GM19239 (cell line): ENCODE measurements at regions not wholly inside any gene's neighbourhood (a gene's known extent, or its start where the extent isn't known, plus 50 kb on each side); places are given as distances from the start of the nearest gene placed in this dataset.
"Not testable (repeated sequence)": the region's sequence is repeated elsewhere in the genome, so short reads cannot be mapped to it uniquely, and the experiment has no call there.

ENCODE experiments used
- DNase-seq: peaks from one replicate; pipeline ENCODE4 v3.0.0; 2011; ENCODE audit warnings: low spot score; ENCODE audit not compliant: insufficient read length
- FAIRE-seq: peaks from 2 replicates; lab custom pipeline; 2011; peaks lifted over from hg19 to GRCh38; lab: Jason Lieb, UNC

GRCh38 chr7:34371922-34372321 is 286.1 kb upstream of the NPSR1 start:
- FAIRE-seq = no peak

DNA sequence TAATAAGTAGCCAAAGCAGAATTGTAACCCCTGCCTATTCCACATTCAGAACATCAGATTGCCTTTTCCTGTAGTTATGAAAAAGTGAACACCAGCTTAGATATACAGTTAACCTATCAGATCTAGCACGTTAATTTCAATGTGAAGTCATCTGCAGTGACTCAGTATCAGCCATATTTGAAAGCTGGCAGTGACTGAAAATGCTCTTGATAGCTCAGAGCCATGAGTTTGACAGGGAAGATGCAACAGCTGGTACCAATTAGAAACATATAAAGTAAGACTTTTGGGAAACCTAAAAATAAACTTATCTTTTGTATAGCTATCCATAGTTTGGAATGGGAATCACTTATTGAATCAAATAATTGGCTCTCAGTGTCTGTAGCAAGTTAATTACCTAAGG is 284.1 kb upstream of the NPSR1 start:
- DNase-seq = no peak

More at GRCh38 chr7:34371922-34372321, 286.1 kb upstream of the NPSR1 start:
- no peak for DNase-seq

DNA sequence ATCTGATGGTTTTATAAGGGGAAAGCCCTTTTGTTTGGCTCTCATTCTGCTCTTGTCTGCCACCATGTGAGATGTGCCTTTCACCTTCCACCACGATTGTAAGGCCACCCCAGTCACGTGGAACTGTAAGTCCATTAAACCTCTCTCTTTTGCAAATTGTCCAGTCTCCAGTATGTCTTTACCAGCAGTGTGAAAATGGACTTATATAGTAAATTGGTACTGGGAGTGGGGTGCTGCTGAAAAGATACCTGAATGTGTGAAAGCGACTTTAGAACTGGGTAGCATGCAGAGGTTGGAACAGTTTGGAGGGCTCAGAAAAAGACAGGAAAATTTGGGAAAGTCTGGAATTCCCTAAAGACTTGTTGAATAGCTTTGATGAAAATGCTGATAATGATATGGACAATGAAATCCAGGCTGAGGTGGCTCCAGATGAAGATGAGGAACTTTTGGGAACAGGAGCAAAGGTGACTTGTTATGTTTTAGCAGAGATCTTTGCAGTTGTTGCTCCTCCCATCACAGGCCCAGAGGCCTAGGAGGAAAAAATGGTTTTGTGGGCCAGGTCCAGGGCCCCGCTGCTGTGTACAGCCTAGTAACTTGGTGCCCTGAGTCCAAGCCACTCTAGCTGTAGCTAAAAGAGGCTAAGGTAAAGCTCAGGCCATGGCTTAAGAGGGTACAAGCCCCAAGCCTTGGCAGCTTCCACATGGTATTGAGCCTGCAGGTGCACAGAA is 275.7 kb upstream of the NPSR1 start:
- DNase-seq (no peak), FAIRE-seq (no peak)

More for the DNA sequence above, 284.1 kb upstream of the NPSR1 start:
- FAIRE-seq = no peak

DNA sequence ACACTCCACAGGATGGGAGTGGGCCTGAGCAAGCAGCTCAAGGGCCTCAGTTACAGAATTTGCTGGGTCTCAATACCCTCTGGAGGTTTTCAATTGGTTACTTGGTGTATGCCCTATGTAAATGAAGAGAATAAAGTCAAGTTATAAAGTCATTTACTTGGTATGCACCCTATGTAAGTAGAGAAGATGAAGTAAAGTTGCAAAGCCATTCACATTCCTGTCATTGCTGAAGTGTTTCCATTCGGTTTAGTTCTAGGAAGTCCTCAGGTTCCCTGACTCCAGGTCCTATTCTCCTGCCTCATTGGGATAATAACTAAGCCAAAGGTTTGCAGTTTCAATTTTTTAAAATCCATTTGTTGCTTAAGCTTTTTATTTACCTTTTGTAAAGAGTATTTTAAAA is 272.6 kb upstream of the NPSR1 start:
- DNase-seq (no peak), FAIRE-seq (no peak)

DNA sequence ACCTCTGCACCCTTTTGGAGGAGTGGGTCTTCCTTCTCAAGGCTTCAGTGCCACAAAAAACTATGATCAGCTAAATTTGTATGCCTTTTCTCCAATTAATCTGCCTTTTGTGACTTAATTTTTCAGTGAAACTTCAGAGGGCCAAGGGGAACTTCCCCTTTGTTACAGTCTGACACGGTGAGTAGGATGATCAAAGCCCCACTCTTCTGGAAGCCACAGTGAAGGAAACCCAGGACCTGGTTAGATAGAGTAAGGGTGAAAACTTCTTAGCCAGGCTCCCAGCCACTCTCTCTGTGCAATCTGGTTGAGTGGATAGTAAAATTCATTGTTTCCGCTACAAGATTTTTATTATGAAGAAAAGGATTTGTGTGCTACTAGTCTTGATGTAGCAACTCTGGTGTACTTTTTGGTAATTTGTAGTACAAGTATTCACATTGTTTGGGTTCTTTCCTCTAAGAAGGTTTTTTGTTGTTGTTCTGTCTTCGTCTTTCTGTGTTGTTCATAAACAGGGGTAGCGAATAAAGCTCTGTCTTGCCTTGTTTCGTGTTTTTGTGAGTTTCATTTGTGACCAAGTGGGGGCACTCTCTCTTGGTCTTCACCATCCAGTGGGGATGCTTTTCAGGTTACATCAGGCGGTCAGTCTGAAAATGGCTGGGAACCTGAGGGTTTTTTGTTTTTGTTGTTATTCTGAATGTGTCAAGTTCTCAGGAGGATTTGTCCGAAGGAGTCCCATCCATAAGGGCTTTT is 268.5 kb upstream of the NPSR1 start:
- no peak for FAIRE-seq
- DNase-seq = no peak

DNA sequence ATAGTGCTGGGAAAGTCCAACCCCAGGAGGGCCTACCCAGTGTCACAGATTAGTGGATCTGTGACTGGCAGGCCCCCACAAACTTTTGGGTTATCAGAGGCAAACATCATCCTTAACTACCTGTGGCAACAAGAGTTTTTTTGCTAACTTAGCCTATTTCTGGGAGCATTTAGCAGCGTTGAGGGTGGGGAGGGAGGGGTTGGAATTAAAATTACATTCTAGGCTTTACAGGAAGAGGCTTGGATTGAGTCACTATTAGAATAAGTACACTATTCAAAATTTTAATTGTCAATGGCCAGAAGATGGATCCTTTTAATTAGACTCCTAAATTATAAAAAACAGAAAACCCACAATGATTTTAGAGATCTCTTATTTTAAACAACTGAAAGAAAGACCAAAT is 267.9 kb upstream of the NPSR1 start:
- FAIRE-seq = no peak
- DNase-seq = no peak

- FAIRE-seq = no peak
Measured at GRCh38 chr7:34392972-34393371, 265.0 kb upstream of the NPSR1 start.

DNA sequence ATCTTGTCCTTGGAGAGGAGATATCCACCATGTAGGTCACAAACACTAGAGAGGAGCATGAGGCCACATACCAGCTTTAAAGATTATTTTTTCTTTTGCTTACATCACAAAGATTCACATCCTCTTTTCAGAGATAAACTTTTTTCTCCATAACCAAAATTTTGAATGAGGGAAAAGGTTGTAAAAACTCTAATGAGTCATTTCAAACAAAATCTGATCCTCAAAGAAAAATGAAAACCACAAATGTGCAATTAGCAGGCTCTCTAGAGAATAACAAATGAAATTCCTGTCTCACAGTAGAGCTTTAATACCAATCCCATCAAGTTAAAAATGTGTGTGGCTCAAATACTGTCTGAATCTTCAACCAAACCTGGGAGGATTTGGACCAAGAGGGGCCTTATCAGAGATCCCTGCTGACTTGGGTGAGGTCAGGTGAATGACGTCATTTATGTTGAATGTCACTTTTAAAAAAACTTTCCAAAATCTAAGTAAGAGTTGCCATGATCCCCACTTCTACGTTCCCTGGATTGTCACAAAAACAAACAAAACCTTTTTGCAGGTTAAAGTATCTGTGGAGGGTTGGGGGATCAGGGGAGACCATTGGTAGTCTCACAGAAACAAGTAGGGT is 261.5 kb upstream of the NPSR1 start:
- DNase-seq (no peak), FAIRE-seq (no peak)

More at GRCh38 chr7:34392972-34393371, 265.0 kb upstream of the NPSR1 start:
- no peak for DNase-seq

- FAIRE-seq (no peak), DNase-seq (no peak)
Measured at GRCh38 chr7:34401776-34402175, 256.2 kb upstream of the NPSR1 start.

- FAIRE-seq (no peak), DNase-seq (no peak)
Measured at GRCh38 chr7:34406848-34407530, 251.0 kb upstream of the NPSR1 start.

GRCh38 chr7:34407586-34407985 is 250.4 kb upstream of the NPSR1 start:
- FAIRE-seq = no peak

DNA sequence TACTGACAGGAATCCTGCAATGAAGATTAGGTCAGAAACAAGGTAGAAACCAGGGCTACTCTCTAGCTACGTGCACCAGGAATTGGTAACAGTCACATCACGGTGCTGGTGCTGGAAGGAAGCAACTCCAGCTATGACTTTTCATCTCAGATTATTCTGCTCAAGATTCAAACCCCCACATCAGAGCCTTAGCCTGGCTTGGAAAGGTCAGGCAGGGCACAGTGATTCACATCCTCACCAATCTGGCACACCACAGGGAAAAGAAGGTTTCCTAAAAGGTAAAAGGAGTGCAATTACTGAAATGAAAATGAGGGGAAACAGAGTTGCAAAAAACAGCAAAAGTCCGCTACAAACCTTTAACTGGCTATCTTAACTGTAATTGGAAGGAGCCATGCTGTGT is 240.2 kb upstream of the NPSR1 start:
- DNase-seq = no peak
- no peak for FAIRE-seq

More at GRCh38 chr7:34407586-34407985, 250.4 kb upstream of the NPSR1 start:
- DNase-seq = no peak

- FAIRE-seq = no peak
Measured at GRCh38 chr7:34421526-34421925, 236.5 kb upstream of the NPSR1 start.

GRCh38 chr7:34425194-34425593 is 232.8 kb upstream of the NPSR1 start:
- FAIRE-seq = no peak
- DNase-seq = no peak

More at GRCh38 chr7:34421526-34421925, 236.5 kb upstream of the NPSR1 start:
- DNase-seq = no peak

DNA sequence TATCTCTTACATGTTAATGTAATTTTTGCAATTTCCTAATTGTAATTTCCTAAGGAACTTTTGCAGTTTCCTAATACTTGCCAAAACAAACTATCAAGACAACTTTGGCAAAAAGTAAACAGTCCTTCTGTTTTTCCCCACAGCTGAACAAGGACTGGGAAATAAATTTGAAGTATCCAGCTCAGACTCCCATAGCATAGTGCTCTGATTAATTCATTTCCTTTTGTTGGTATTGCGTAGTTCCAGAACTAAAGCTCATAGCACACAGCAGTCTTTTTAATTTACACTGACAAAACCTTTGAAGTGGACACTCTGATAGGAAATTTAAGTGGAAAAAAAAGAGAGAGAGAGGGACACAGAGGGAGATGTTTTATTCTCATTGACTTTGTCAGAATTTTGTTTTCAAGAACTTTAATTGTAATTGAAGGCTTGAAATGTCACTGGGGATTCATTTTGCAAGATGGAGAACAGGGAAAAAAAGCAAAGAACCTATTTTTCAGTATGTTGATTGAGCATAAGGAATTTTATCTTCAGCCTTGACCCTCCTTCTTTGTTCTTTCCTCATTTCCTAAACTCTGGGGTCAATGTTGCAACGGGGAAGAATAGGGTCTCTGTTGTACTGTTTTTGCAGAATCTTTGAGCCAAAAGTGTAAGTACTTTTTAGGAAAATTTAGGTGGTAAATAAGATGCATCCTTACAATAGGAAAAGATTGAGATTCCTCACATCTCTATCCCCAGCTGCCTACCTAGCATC is 232.2 kb upstream of the NPSR1 start:
- DNase-seq = no peak

DNA sequence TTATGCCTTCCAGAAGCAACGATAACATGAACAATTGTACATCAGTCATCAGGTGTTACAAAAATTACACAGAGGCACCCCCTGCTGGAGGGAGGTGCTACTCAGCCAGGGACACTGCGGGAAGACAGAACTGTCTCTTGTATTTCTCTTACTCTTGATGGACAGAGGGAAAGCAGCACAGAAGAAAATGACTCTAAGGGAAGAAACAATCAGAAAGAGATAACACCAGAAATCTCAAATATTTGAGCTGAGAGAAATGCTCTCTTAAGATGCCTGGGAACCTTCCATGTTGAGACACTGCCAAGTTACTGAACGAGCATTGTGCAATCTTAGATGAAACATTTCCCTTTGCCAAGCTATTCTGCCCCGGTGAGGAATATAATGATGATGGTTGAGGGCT is 227.6 kb upstream of the NPSR1 start:
- DNase-seq = no peak
- FAIRE-seq = no peak

More for the DNA sequence above, 232.2 kb upstream of the NPSR1 start:
- FAIRE-seq = no peak

GRCh38 chr7:34438436-34438835 is 219.6 kb upstream of the NPSR1 start:
- FAIRE-seq (no peak), DNase-seq (no peak)

- no peak for FAIRE-seq
- DNase-seq = no peak
Measured at GRCh38 chr7:34445653-34446052, 212.4 kb upstream of the NPSR1 start.

- FAIRE-seq, DNase-seq: not testable (repeated sequence)
Measured at GRCh38 chr7:34448531-34448930, 209.5 kb upstream of the NPSR1 start.

DNA sequence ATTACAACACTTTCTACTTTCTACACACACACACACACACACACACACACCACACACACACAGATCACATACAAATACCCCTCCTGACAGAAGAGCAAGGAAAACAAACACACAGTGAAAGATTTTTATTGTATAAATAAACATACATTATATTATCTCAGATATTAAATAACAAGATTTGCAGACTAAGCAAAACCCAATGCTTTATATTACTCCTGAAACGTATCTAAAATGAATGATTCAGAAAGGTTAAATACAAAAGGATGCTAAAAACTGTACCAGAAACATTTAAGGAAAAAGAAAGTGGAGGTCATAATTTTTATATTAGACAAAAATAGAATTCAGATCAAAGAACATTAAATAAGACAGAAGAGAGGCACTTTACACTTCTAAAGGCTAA is 208.3 kb upstream of the NPSR1 start:
- FAIRE-seq (no peak), DNase-seq (no peak)
